Ascending aorta (tissue), 2 donors: ENCODE measurements at regions not wholly inside any gene's neighbourhood (a gene's known extent, or its start where the extent isn't known, plus 50 kb on each side); places are given as distances from the start of the nearest gene placed in this dataset.

Source experiments
- DNase-seq, 2 donors: peaks; one replicate each; pipeline ENCODE4 v3.0.0-alpha.2; 2019; ENCODE audit warnings: low spot score in 2 of 2
- H3K27ac ChIP-seq, 2 donors: fragments of 200-600 bp; sonication (generic); one replicate each; pipeline ENCODE4 v1.5.1; 2016 to 2017; ENCODE audit warnings: mild to moderate bottlenecking in 1 of 2
- H3K27me3 ChIP-seq: fragments of 200-600 bp; sonication (generic); one replicate; pipeline ENCODE4 v1.5.1; 2017
- H3K36me3 ChIP-seq, 2 donors: fragments of 200-600 bp; sonication (generic); one replicate each; pipeline ENCODE4 v1.5.1; 2016
- H3K4me1 ChIP-seq, 2 donors: fragments of 200-600 bp; sonication (generic); one replicate each; pipeline ENCODE4 v1.5.1; 2016 to 2017; ENCODE audit warnings: mild to moderate bottlenecking in 1 of 2
- H3K4me3 ChIP-seq, 2 donors: fragments of 200-600 bp; sonication (generic); one replicate each; pipeline ENCODE4 v1.5.1; 2016 to 2017; ENCODE audit warnings: mild to moderate bottlenecking in 1 of 2
- H3K9me3 ChIP-seq, 2 donors: fragments of 200-600 bp; sonication (generic); one replicate each; pipeline ENCODE4 v1.5.1; 2016
- intact Hi-C: fragments of 100-400 bp; cut with DNase I; formaldehyde crosslinking; loops from one replicate; pipeline ENCODE4 v1.15.1; 2023
- TF ChIP-seq, protein P1 (sequence below), 3 experiments: fragments of 200-600 bp in 2 of 3; fragments of 450-650 bp in 1 of 3; sonication (generic) in 2 of 3; IDR thresholded peaks; one replicate each; pipeline ENCODE4 v1.5.1; 2016 to 2019; ENCODE audit warnings: antibody characterized with exemption in 3 of 3, mild to moderate bottlenecking in 1 of 3, moderate library complexity in 1 of 3

DNA sequence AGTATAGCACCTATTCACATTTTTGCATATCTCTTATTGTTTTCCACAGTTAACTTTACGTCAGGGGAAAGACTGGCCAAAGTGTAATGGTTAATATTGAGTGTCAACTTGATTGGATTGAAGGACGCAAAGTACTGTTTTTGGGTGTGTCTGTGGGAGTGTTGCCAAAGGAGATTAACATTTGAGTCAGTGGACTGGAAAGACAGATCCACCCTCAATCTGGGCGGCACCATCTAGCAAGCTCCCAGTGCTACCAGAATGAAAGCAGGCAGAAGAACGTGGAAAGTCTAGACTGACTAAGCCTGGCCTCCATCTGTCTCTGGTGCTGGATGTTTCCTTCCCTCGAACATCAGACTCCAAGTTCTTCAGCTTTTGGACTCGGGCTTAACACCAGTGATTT lies 1900.7 kb upstream of the RAG2 start:
- intact Hi-C loops = no loop called here
- H3K27ac ChIP-seq = no peak overlapping the region
- TF ChIP-seq, protein P1, sequence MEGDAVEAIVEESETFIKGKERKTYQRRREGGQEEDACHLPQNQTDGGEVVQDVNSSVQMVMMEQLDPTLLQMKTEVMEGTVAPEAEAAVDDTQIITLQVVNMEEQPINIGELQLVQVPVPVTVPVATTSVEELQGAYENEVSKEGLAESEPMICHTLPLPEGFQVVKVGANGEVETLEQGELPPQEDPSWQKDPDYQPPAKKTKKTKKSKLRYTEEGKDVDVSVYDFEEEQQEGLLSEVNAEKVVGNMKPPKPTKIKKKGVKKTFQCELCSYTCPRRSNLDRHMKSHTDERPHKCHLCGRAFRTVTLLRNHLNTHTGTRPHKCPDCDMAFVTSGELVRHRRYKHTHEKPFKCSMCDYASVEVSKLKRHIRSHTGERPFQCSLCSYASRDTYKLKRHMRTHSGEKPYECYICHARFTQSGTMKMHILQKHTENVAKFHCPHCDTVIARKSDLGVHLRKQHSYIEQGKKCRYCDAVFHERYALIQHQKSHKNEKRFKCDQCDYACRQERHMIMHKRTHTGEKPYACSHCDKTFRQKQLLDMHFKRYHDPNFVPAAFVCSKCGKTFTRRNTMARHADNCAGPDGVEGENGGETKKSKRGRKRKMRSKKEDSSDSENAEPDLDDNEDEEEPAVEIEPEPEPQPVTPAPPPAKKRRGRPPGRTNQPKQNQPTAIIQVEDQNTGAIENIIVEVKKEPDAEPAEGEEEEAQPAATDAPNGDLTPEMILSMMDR (IDR thresholded peaks at IDR 0.05) = no peak
- no peaks in the 10 kb centered on the region for H3K4me1 ChIP-seq
- DNase-seq = no peak
- no peak overlapping the region for H3K4me3 ChIP-seq
- no peaks in the 10 kb centered on the region for H3K27me3 ChIP-seq
- no peaks in the 10 kb centered on the region for H3K36me3 ChIP-seq
- peaks cover 0 to 3% of the 10 kb centered on the region in 2 donors for H3K9me3 ChIP-seq

DNA sequence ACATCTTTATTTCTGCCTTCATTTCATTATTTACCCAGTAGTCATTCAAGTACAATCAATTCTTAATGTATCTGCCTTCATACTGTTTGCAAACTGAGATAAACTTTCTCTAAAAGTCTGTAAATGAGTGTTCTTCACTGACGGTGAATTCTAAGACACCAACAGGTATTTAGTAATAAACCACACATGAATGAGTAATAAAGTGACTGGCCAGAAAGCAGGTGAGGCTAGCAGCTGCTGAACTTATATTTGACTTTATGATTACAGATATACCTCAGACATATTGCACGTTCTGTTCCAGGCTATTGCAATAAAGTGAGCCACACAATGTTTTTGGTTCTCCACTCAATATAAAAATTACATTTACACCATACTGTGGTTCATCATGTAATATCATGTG lies 1894.0 kb upstream of the RAG2 start:
- intact Hi-C loops = no loop called here

DNA sequence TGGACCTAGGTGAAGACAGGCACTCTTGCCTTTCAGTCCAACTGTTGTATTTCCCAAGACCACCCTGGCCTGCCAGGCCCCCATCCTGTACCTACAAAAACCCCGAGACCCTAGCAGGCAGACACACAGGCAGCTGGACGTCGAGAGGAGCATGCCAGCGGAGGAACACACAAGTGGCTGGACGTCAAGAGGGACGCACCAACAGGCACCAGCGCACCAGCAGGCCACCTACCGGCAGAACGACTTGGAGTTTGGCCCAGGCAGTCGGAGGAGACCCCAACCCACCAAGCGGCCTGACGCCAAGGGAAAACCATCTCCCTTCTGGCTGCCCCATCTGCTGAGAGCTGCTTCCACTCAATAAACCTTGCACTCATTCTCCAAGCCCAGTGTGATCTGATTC lies 1883.4 kb upstream of the RAG2 start:
- H3K9me3 ChIP-seq = no peaks in the 10 kb centered on the region
- no peak overlapping the region for H3K4me3 ChIP-seq
- H3K27ac ChIP-seq = no peak overlapping the region
- intact Hi-C loops = no loop called here
- H3K4me1 ChIP-seq = no peaks in the 10 kb centered on the region
- TF ChIP-seq, protein P1 (IDR thresholded peaks at IDR 0.05) = no peak
- H3K27me3 ChIP-seq = no peaks in the 10 kb centered on the region
- H3K36me3 ChIP-seq = no peaks in the 10 kb centered on the region
- no peak for DNase-seq

More for the DNA sequence above, 1894.0 kb upstream of the RAG2 start:
- Histone ChIP-seq H3K27ac (no peak overlapping the region), H3K4me3 (no peak overlapping the region), H3K27me3 (no peaks in the 10 kb centered on the region), H3K9me3 (no peaks in the 10 kb centered on the region), H3K36me3 (no peaks in the 10 kb centered on the region), H3K4me1 (no peaks in the 10 kb centered on the region)
- TF ChIP-seq, protein P1 (IDR thresholded peaks at IDR 0.05) = no peak
- no peak for DNase-seq

DNA sequence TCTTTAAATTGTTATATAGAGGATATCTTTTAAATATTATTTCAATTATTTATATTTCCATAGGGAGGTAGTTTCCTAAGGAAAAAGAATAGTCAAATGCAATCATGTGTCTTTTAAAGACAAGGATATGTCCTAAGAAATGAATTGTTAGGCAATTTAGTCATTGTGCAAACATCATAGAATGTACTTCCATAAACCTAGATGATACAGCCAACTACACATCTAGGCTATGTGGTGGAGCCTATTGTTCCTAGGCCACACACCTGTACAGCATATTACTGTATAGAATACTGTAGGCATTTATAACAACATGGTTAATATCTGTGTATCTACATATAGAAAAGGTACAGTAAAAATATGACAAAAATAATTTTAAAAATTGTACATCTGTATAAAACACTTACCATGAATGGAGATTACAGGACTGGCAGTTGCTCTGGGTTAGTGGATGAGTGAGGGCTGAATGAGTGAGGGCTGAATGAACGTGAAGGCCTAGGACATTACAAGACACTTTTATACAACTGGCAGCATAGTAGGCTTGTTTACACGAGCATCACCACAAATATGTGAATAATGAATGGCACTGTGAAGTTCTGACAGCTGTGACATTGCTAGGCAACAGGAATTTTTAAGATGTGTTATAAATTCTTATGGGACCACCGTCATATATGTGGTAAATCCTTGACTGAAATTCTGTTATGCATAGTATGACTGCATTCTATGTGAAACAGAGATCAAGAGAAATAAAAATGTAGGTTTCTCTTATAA lies 1879.0 kb upstream of the RAG2 start:
- Histone ChIP-seq H3K9me3 (no peaks in the 10 kb centered on the region), H3K4me3 (no peak overlapping the region), H3K4me1 (no peaks in the 10 kb centered on the region), H3K36me3 (no peaks in the 10 kb centered on the region), H3K27ac (no peak overlapping the region), H3K27me3 (no peaks in the 10 kb centered on the region)
- TF ChIP-seq, protein P1 (IDR thresholded peaks at IDR 0.05) = no peak
- DNase-seq = no peak
- intact Hi-C loops = no loop called here

DNA sequence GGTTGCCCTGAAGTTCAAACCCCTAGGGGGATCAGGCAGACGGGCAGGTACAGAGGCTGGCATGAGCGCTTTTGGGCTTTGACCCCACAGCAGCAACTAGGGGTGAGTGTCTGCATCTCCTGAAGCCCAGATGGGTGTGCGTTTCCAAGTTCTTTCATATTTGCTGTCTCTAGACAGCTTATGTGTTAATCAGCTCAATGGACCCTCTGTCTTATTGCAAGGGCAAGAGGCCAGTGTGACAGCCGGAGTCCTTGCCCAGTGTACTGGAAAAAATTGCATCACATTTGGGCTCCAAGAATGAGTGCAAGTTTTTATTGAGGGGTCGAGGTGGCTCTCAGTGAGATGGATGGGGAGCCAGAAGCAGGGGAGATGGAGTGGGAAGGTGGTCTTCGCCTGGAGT lies 1863.7 kb upstream of the RAG2 start:
- no peaks in the 10 kb centered on the region for H3K36me3 ChIP-seq
- peaks cover 0 to 2% of the 10 kb centered on the region in 2 donors for H3K4me1 ChIP-seq
- no peak overlapping the region for H3K4me3 ChIP-seq
- intact Hi-C loops = no loop called here
- TF ChIP-seq, protein P1 (IDR thresholded peaks at IDR 0.05) = no peak
- no peak for DNase-seq
- no peaks in the 10 kb centered on the region for H3K9me3 ChIP-seq
- H3K27me3 ChIP-seq = no peaks in the 10 kb centered on the region
- no peak overlapping the region for H3K27ac ChIP-seq
